Keratinocyte (primary cell): ENCODE measurements at regions not wholly inside any gene's neighbourhood (a gene's known extent, or its start where the extent isn't known, plus 50 kb on each side); places are given as distances from the start of the nearest gene placed in this dataset.

Source experiments
- EZH2 ChIP-seq: IDR thresholded peaks from one replicate; pipeline ENCODE4 v1.6.1; 2012; ENCODE audit warnings: inconsistent platforms, mild to moderate bottlenecking, low read length, moderate library complexity
- TF ChIP-seq, protein P1 (sequence below), 3 experiments: IDR thresholded peaks in 1 of 3; conservative IDR thresholded peaks in 1 of 3; optimal IDR thresholded peaks in 1 of 3; 2 replicates in 2 of 3; 3 replicates in 1 of 3; pipeline versions ENCODE3 to v1.5.1; 2011; ENCODE audit warnings: low read length in 3 of 3, mild to moderate bottlenecking in 3 of 3, moderate library complexity in 2 of 3, control low read depth in 1 of 3, inconsistent platforms in 1 of 3; ENCODE audit not compliant: insufficient read depth in 2 of 3; ENCODE audit errors: extremely low read depth in 1 of 3

GRCh38 chr7:15860264-15860949 is 173.9 kb upstream of the MEOX2 start:
- TF ChIP-seq EZH2: no peak
- TF ChIP-seq, protein P1, sequence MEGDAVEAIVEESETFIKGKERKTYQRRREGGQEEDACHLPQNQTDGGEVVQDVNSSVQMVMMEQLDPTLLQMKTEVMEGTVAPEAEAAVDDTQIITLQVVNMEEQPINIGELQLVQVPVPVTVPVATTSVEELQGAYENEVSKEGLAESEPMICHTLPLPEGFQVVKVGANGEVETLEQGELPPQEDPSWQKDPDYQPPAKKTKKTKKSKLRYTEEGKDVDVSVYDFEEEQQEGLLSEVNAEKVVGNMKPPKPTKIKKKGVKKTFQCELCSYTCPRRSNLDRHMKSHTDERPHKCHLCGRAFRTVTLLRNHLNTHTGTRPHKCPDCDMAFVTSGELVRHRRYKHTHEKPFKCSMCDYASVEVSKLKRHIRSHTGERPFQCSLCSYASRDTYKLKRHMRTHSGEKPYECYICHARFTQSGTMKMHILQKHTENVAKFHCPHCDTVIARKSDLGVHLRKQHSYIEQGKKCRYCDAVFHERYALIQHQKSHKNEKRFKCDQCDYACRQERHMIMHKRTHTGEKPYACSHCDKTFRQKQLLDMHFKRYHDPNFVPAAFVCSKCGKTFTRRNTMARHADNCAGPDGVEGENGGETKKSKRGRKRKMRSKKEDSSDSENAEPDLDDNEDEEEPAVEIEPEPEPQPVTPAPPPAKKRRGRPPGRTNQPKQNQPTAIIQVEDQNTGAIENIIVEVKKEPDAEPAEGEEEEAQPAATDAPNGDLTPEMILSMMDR (optimal IDR thresholded peaks at IDR 0.05 in 1 of 3, IDR thresholded peaks at IDR 0.05 in 1 of 3, conservative IDR thresholded peaks at IDR 0.05 in 1 of 3; ENCODE audit: extremely low read depth in 1 of 3, insufficient read depth in 2 of 3, low read length in 3 of 3): no peak
